Vagina (tissue), 2 donors: ENCODE measurements at regions not wholly inside any gene's neighbourhood (a gene's known extent, or its start where the extent isn't known, plus 50 kb on each side); places are given as distances from the start of the nearest gene placed in this dataset.

Experiments
- CTCF ChIP-seq, 3 experiments: fragments of 450-650 bp in 2 of 3; fragments of 200-600 bp in 1 of 3; sonication (generic) in 1 of 3; IDR thresholded peaks; one replicate each; pipeline ENCODE4 v1.5.1; 2017 to 2019; ENCODE audit warnings: antibody characterized with exemption in 3 of 3, mild to moderate bottlenecking in 2 of 3, moderate library complexity in 2 of 3
- POLR2A ChIP-seq, 2 donors: fragments of 450-650 bp; IDR thresholded peaks; one replicate each; pipeline ENCODE4 v1.6.1; 2017; ENCODE audit warnings: antibody characterized with exemption in 2 of 2, mild to moderate bottlenecking in 2 of 2, moderate library complexity in 2 of 2

GRCh38 chr12:98113548-98113947, 401.8 kb upstream of the TMPO start:
- no peak for TF ChIP-seq POLR2A (IDR thresholded peaks at IDR 0.05)
- no peak for TF ChIP-seq CTCF (IDR thresholded peaks at IDR 0.05)
